ENCODE measurements at regions not wholly inside any gene's neighbourhood (a gene's known extent, or its start where the extent isn't known, plus 50 kb on each side); places are given as distances from the start of the nearest gene placed in this dataset.

- TF ChIP-seq CTCF (CRISPR knock-in tag; IDR thresholded peaks at IDR 0.05) (no peak), ZNF263 (CRISPR knock-in tag; IDR thresholded peaks at IDR 0.05) (no peak), PAWR (CRISPR knock-in tag; IDR thresholded peaks at IDR 0.05; ENCODE audit: borderline replicate concordance) (no peak), HOXA9 (CRISPR knock-in tag; IDR thresholded peaks at IDR 0.05; ENCODE audit: borderline replicate concordance) (no peak), HNF4G (IDR thresholded peaks at IDR 0.05; ENCODE audit: borderline replicate concordance, low read depth, low read length) (no peak), HNF4G (CRISPR knock-in tag; IDR thresholded peaks at IDR 0.05; ENCODE audit: borderline replicate concordance, low read depth) (no peak), SETDB1 (CRISPR knock-in tag; IDR thresholded peaks at IDR 0.05; ENCODE audit: borderline replicate concordance) (no peak), ZBTB20 (CRISPR knock-in tag; IDR thresholded peaks at IDR 0.05; ENCODE audit: borderline replicate concordance, low read depth) (no peak), EP300 (IDR thresholded peaks at IDR 0.05; ENCODE audit: low read depth in 2 of 2, low read length in 2 of 2) (no peak), EP300 (CRISPR knock-in tag; IDR thresholded peaks at IDR 0.05; ENCODE audit: borderline replicate concordance) (no peak), THRA (CRISPR knock-in tag; IDR thresholded peaks at IDR 0.05; ENCODE audit: borderline replicate concordance) (no peak)
Measured at GRCh38 chr2:220070349-220070748, 442.9 kb downstream of the SLC4A3 start.
